ENCODE measurements at regions not wholly inside any gene's neighbourhood (a gene's known extent, or its start where the extent isn't known, plus 50 kb on each side); places are given as distances from the start of the nearest gene placed in this dataset.
"Not testable (repeated sequence)": the region's sequence is repeated elsewhere in the genome, so short reads cannot be mapped to it uniquely, and the experiment has no call there.

DNA sequence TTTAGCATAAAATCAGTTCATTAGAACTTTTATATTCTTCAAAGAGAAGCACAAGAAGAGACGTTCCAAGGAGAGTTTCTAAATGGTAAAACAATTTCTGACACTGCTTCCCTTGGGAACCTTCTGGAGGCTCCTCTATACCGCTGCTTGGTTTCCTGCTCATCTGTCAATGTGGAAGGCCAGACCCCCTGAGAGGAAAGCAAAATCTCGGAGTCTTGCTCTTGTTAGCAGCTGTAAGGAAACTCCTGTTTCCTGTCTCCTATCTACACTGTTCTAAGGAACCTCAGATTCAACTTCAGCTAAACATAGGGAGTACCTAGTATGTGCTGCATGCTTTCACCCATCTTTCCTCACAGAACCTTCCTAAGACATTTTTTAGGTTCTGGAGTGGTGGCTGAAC is 322.2 kb downstream of the BMPER start:
- ChIA-PET POLR2A (no interaction called here), CTCF (no interaction called here)
- Mint-ChIP-seq H3K9me3 (peaks cover 3% of the 10 kb centered on the region), H3K27ac (no peak overlapping the region), H3K27me3 (no peaks in the 10 kb centered on the region), H3K4me1 (no peaks in the 10 kb centered on the region), H3K36me3 (ENCODE audit: low read depth) (no peaks in the 10 kb centered on the region), H3K4me3 (no peak overlapping the region)
- TF ChIP-seq, protein P1, sequence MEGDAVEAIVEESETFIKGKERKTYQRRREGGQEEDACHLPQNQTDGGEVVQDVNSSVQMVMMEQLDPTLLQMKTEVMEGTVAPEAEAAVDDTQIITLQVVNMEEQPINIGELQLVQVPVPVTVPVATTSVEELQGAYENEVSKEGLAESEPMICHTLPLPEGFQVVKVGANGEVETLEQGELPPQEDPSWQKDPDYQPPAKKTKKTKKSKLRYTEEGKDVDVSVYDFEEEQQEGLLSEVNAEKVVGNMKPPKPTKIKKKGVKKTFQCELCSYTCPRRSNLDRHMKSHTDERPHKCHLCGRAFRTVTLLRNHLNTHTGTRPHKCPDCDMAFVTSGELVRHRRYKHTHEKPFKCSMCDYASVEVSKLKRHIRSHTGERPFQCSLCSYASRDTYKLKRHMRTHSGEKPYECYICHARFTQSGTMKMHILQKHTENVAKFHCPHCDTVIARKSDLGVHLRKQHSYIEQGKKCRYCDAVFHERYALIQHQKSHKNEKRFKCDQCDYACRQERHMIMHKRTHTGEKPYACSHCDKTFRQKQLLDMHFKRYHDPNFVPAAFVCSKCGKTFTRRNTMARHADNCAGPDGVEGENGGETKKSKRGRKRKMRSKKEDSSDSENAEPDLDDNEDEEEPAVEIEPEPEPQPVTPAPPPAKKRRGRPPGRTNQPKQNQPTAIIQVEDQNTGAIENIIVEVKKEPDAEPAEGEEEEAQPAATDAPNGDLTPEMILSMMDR (IDR thresholded peaks at IDR 0.05): no peak
- ATAC-seq (ENCODE audit: low read depth) (no peak), DNase-seq (no peak)
- intact Hi-C loops (cut with micrococcal nuclease): no loop called here

DNA sequence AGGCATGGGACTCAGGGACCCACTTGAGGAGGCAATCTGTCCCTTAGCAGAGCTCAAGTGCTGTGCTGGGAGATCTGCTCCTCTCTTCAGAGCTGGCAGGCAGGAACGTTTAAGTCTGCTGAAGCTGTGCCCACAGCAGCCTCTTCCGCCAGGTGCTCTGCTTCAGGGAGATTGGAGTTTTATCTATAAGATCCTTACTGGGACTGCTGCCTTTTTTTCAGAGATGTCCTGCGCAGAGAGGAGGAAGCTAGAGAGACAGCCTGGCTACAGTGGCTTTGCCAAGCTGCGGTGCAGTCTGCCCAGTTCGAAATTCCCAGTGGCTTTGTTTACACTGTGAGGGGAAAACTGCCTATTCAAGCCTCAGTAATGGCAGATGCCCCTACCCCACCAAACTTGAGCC is 329.8 kb downstream of the BMPER start:
- intact Hi-C loops (cut with micrococcal nuclease); ATAC-seq (ENCODE audit: low read depth): not testable (repeated sequence)

DNA sequence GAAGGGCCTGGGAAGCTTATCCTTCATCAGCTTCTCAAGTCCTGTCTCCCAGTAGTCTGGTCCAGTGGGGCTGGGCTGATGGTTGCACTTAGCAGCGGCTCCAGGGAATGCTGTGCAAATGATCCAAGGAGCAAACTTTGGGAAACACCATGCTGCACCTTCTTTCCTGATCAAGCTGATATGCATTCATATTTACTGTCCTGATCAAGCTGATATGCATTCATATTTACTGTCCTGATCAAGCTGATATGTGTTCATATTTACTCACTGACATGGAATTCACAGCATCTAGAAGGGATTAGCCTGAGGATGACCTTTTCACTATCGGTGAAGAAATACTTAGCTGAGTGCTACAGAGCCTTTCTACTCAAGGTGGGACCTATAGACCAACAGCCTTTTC is 330.7 kb downstream of the BMPER start:
- no peaks in the 10 kb centered on the region for H3K4me1 Mint-ChIP-seq
- H3K27ac Mint-ChIP-seq: no peak overlapping the region
- H3K27me3 Mint-ChIP-seq: no peaks in the 10 kb centered on the region
- no peak overlapping the region for H3K4me3 Mint-ChIP-seq
- H3K36me3 Mint-ChIP-seq (ENCODE audit: low read depth): no peaks in the 10 kb centered on the region
- TF ChIP-seq, protein P1 (IDR thresholded peaks at IDR 0.05): no peak
- no peaks in the 10 kb centered on the region for H3K9me3 Mint-ChIP-seq
- CTCF ChIA-PET: no interaction called here
- POLR2A ChIA-PET: no interaction called here
- no peak for DNase-seq
- no peak for ATAC-seq (ENCODE audit: low read depth)
- intact Hi-C loops (cut with micrococcal nuclease): no loop called here

More for the DNA sequence above, 329.8 kb downstream of the BMPER start:
- H3K36me3 Mint-ChIP-seq (ENCODE audit: low read depth); POLR2A ChIA-PET; H3K4me3 Mint-ChIP-seq; H3K4me1 Mint-ChIP-seq; H3K9me3 Mint-ChIP-seq; H3K27ac Mint-ChIP-seq; H3K27me3 Mint-ChIP-seq; CTCF ChIA-PET; DNase-seq: not testable (repeated sequence)

DNA sequence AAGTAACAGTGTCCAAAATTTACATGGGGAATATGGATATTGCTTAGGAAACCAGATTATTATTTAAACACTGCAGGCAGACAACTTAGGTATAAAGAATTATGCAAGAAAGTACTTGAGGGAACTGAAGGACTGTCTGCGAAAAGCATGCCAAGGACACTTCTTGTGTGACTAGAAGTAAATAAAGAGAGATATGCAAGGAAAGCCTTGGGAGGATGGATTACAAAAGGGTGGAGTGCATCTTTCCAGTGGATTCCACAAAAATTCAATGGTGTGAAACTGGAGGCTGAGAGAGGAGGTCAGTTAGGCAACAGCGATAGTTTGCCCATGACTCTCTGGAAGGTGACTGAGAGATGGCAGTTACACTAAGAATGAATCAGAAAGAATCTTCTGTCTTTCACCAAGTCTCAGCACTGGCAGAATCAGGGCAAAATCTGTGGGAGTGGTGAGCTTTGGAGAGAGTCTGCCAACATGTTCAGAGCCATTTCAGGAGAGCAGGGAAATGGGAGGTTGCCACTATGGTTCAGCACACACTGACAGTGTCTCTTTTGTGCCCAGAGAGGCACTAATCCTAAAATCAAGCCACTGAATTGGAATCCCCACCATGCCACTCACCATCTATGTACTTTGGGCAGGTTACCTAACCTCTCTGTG is 331.6 kb downstream of the BMPER start:
- Mint-ChIP-seq H3K4me1 (no peaks in the 10 kb centered on the region), H3K4me3 (no peak overlapping the region), H3K9me3 (no peaks in the 10 kb centered on the region), H3K27ac (no peak overlapping the region), H3K27me3 (no peaks in the 10 kb centered on the region), H3K36me3 (ENCODE audit: low read depth) (no peaks in the 10 kb centered on the region)
- DNase-seq (no peak), ATAC-seq (ENCODE audit: low read depth) (no peak)
- intact Hi-C loops (cut with micrococcal nuclease): no loop called here
- TF ChIP-seq, protein P1 (IDR thresholded peaks at IDR 0.05): no peak
- ChIA-PET POLR2A (no interaction called here), CTCF (no interaction called here)

DNA sequence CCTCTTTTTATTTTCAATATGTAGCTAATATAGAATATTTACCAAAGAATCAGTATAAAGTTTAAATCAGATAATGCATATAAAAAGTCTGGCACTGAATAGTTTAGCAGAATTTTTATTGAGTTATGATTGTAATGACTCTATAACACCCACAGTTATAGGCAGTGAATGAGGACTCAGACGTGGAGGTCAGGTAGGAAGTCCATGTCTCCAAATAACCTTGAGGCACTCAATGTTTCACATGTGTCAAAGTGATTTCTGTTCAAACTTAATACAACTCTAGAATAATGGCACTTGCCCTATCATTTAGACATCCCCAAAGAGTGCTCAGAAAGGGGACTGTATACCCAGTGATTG is 332.1 kb downstream of the BMPER start:
- ATAC-seq (ENCODE audit: low read depth) (no peak), DNase-seq (no peak)
- Mint-ChIP-seq H3K9me3 (no peaks in the 10 kb centered on the region), H3K27me3 (no peaks in the 10 kb centered on the region), H3K4me1 (no peaks in the 10 kb centered on the region), H3K4me3 (no peak overlapping the region), H3K27ac (no peak overlapping the region), H3K36me3 (ENCODE audit: low read depth) (no peaks in the 10 kb centered on the region)
- ChIA-PET CTCF (no interaction called here), POLR2A (no interaction called here)
- TF ChIP-seq, protein P1 (IDR thresholded peaks at IDR 0.05): no peak
- intact Hi-C loops (cut with micrococcal nuclease): no loop called here

DNA sequence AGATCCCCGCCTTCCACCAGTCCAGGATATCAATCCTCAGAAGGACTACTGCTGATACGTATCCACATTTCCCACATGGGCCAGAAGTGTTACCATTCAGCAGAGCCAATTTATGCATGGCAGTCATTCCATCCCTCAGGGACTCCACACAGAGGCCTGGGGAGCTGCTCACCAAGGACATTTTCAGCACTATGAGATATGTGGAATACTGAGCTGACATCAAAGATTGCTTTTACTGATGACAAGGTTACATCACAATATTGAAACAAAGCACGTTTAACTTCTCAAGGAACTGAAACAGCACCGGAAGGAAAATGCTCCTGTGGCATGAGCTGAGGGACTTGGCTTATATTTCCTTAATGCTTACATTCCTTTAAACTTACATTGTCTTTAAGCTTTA is 335.1 kb downstream of the BMPER start:
- Mint-ChIP-seq H3K27me3 (no peaks in the 10 kb centered on the region), H3K4me3 (no peak overlapping the region), H3K27ac (no peak overlapping the region), H3K36me3 (ENCODE audit: low read depth) (no peaks in the 10 kb centered on the region), H3K4me1 (no peaks in the 10 kb centered on the region), H3K9me3 (no peaks in the 10 kb centered on the region)
- POLR2A ChIA-PET: no interaction called here
- TF ChIP-seq, protein P1 (IDR thresholded peaks at IDR 0.05): no peak
- DNase-seq (no peak), ATAC-seq (ENCODE audit: low read depth) (no peak)
- CTCF ChIA-PET: no interaction called here
- intact Hi-C loops (cut with micrococcal nuclease): no loop called here
